H9 (cell line): ENCODE measurements at regions not wholly inside any gene's neighbourhood (a gene's known extent, or its start where the extent isn't known, plus 50 kb on each side); places are given as distances from the start of the nearest gene placed in this dataset.

Experiments
- DNase-seq: peaks from one replicate; pipeline ENCODE4 v3.0.0-alpha.2; 2017
- H2AFZ ChIP-seq: one replicate; pipeline ENCODE4 v1.6.1; 2013; ENCODE audit warnings: mild to moderate bottlenecking, low read length, control low read depth, moderate library complexity
- H2AK5ac ChIP-seq: 2 replicates; pipeline ENCODE4 v1.6.1; 2013; ENCODE audit warnings: low read length, control low read depth, mixed read lengths; ENCODE audit not compliant: insufficient read length
- H2BK120ac ChIP-seq: one replicate; pipeline ENCODE4 v1.6.1; 2013; ENCODE audit warnings: low read depth, mild to moderate bottlenecking, low read length, control low read depth, inconsistent platforms; ENCODE audit not compliant: poor library complexity, severe bottlenecking
- H2BK12ac ChIP-seq: 2 replicates; pipeline ENCODE4 v1.6.1; 2013; ENCODE audit warnings: low read length, control low read depth, mixed read lengths, low read depth; ENCODE audit not compliant: insufficient read length
- H2BK15ac ChIP-seq: 2 replicates; pipeline ENCODE4 v1.6.1; 2013; ENCODE audit warnings: low read depth, low read length, control low read depth
- H2BK20ac ChIP-seq: one replicate; pipeline ENCODE4 v1.6.1; 2013; ENCODE audit warnings: low read depth, mild to moderate bottlenecking, low read length, control low read depth, inconsistent platforms; ENCODE audit not compliant: poor library complexity, severe bottlenecking
- H2BK5ac ChIP-seq: 2 replicates; pipeline ENCODE4 v1.6.1; 2013; ENCODE audit warnings: low read length, control low read depth, mixed read lengths; ENCODE audit not compliant: insufficient read length
- H3K14ac ChIP-seq: 2 replicates; pipeline ENCODE4 v1.6.1; 2013; ENCODE audit warnings: low read length, control low read depth; ENCODE audit not compliant: insufficient read depth
- H3K18ac ChIP-seq: 2 replicates; pipeline ENCODE4 v1.6.1; 2013; ENCODE audit warnings: low read depth, mild to moderate bottlenecking, mixed read lengths, low read length, control low read depth; ENCODE audit not compliant: insufficient read length
- H3K23ac ChIP-seq: 2 replicates; pipeline ENCODE4 v1.6.1; 2013; ENCODE audit warnings: low read length, control low read depth, mixed read lengths, low read depth; ENCODE audit not compliant: insufficient read length
- H3K23me2 ChIP-seq: 2 replicates; pipeline ENCODE4 v1.6.1; 2013; ENCODE audit warnings: low read depth, mild to moderate bottlenecking, mixed read lengths, low read length, control low read depth; ENCODE audit not compliant: insufficient read length, poor library complexity, severe bottlenecking
- H3K27ac ChIP-seq: 2 replicates; pipeline ENCODE4 v1.5.1; 2013; ENCODE audit warnings: low read length, control low read depth, mixed read lengths, low read depth; ENCODE audit not compliant: insufficient read length
- H3K27me3 ChIP-seq: 2 replicates; pipeline ENCODE4 v1.6.1; 2013; ENCODE audit warnings: low read length, control low read depth, inconsistent platforms; ENCODE audit not compliant: insufficient read depth
- H3K4ac ChIP-seq: 2 replicates; pipeline ENCODE4 v1.6.1; 2013; ENCODE audit warnings: low read depth, mild to moderate bottlenecking, control low read depth, inconsistent platforms, low read length, moderate library complexity
- H3K4me1 ChIP-seq: 2 replicates; pipeline ENCODE4 v1.6.1; 2013; ENCODE audit warnings: low read length, control low read depth, inconsistent platforms; ENCODE audit not compliant: insufficient read depth
- H3K4me2 ChIP-seq: 2 replicates; pipeline ENCODE4 v1.6.1; 2013; ENCODE audit warnings: low read length, control low read depth, mixed read lengths; ENCODE audit not compliant: insufficient read length, insufficient read depth
- H3K56ac ChIP-seq: 2 replicates; pipeline ENCODE4 v1.6.1; 2013; ENCODE audit warnings: low read depth, mild to moderate bottlenecking, mixed read lengths, low read length, control low read depth; ENCODE audit not compliant: insufficient read length
- H3K79me1 ChIP-seq: 2 replicates; pipeline ENCODE4 v1.6.1; 2013; ENCODE audit warnings: low read depth, mild to moderate bottlenecking, moderate library complexity, low read length, control low read depth, inconsistent platforms; ENCODE audit not compliant: insufficient read depth, poor library complexity, severe bottlenecking
- H3K79me2 ChIP-seq: 2 replicates; pipeline ENCODE4 v1.6.1; 2013; ENCODE audit warnings: low read length, control low read depth, inconsistent platforms; ENCODE audit not compliant: insufficient read depth
- H3K9ac ChIP-seq: 2 replicates; pipeline ENCODE4 v1.6.1; 2013; ENCODE audit warnings: low read length, control low read depth, mixed read lengths; ENCODE audit not compliant: insufficient read length; ENCODE audit errors: extremely low read depth
- H3K9me3 ChIP-seq: one replicate; pipeline ENCODE4 v1.6.1; 2013; ENCODE audit warnings: low read depth, low read length, inconsistent platforms; ENCODE audit not compliant: control insufficient read depth
- H3T11ph ChIP-seq: one replicate; pipeline ENCODE4 v1.6.1; 2013; ENCODE audit warnings: mild to moderate bottlenecking, low read length, control low read depth, inconsistent platforms
- H4K20me1 ChIP-seq: one replicate; pipeline ENCODE4 v1.6.1; 2013; ENCODE audit not compliant: control insufficient read depth, insufficient read length, insufficient read depth
- H4K5ac ChIP-seq: 2 replicates; pipeline ENCODE4 v1.6.1; 2013; ENCODE audit warnings: low read depth, mild to moderate bottlenecking, mixed read lengths, low read length, control low read depth; ENCODE audit not compliant: insufficient read length
- H4K8ac ChIP-seq: replicated peaks from 2 replicates; pipeline ENCODE4 v1.6.1; 2013; ENCODE audit warnings: low read length, control low read depth, mixed read lengths, low read depth; ENCODE audit not compliant: insufficient read length
- H4K91ac ChIP-seq: 2 replicates; pipeline ENCODE4 v1.6.1; 2013; ENCODE audit warnings: low read depth, mild to moderate bottlenecking, moderate library complexity, mixed read lengths, low read length, control low read depth; ENCODE audit not compliant: insufficient read length
- H3K27ac Mint-ChIP-seq, 3 experiments: 2 replicates in 2 of 3; 3 replicates in 1 of 3; pipeline ENCODE4 v1.8.0; 2020 to 2021; ENCODE audit warnings: mixed read lengths in 3 of 3, mild to moderate bottlenecking in 1 of 3, moderate library complexity in 1 of 3
- H3K27me3 Mint-ChIP-seq: 2 replicates; pipeline ENCODE4 v1.8.0; 2021; ENCODE audit warnings: low read depth, mild to moderate bottlenecking, moderate library complexity, mixed read lengths
- H3K36me3 Mint-ChIP-seq, 3 experiments: 2 replicates in 2 of 3; 3 replicates in 1 of 3; pipeline ENCODE4 v1.8.0; 2020 to 2021; ENCODE audit warnings: low read depth in 3 of 3, mixed read lengths in 3 of 3; ENCODE audit not compliant: insufficient read depth in 1 of 3
- H3K4me1 Mint-ChIP-seq, 2 experiments: 2 replicates each; pipeline ENCODE4 v1.8.0; 2020; ENCODE audit warnings: mixed read lengths in 2 of 2
- H3K4me3 Mint-ChIP-seq, 2 experiments: 2 replicates in 1 of 2; 3 replicates in 1 of 2; pipeline ENCODE4 v1.8.0; 2020 to 2021; ENCODE audit warnings: mild to moderate bottlenecking in 2 of 2, mixed read lengths in 2 of 2, moderate library complexity in 1 of 2
- H3K9me3 Mint-ChIP-seq, 2 experiments: 2 replicates in 1 of 2; 3 replicates in 1 of 2; pipeline ENCODE4 v1.8.0; 2020; ENCODE audit warnings: mild to moderate bottlenecking in 2 of 2, mixed read lengths in 2 of 2, moderate library complexity in 1 of 2
- WGBS: extraction: QIAGEN DNeasy Blood & Tissue Kit; methylation state at CpG from one replicate; pipeline ENCODE4 v1.1.7; 2013; ENCODE audit warnings: missing lambda C conversion rate, low lambda C conversion rate, mixed read lengths; ENCODE audit not compliant: insufficient read length; ENCODE audit errors: extremely low coverage; 5-methylcytosine and 5-hydroxymethylcytosine counted together
- TF ChIP-seq, protein P1 (sequence below): fragments of 200-600 bp; sonication (generic); conservative IDR thresholded peaks from 3 replicates; pipeline ENCODE4 v1.8.0; 2021; ENCODE audit warnings: antibody characterized with exemption, mild to moderate bottlenecking

DNA sequence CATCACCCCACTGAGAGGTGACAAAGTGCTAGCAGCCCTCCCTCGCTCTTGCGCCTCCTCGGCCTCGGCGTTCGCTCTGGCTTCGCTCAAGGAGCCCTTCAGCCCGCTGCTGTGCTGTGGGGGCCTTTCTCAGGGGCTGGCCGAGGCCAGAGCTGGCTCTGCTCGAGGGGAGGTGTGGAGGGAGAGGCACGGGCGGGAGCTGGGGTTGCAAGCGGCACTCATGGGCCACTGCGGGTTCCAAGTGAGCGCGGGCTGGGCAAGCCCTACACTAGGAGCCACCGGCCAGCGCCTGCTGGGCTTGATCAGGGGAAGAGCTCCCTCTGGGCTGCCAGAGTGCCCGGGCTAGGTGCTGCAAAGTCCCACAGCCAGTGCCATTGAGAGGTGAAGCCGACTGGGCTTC lies 964.8 kb upstream of the GJE1 start:
- Histone ChIP-seq H3K56ac (no peak overlapping the region), H4K20me1 (no peaks in the 10 kb centered on the region), H2BK20ac (no peak overlapping the region), H3K18ac (no peak overlapping the region), H3K27ac (no peak overlapping the region), H3K79me2 (no peaks in the 10 kb centered on the region), H3T11ph (no peak overlapping the region), H2BK15ac (no peak overlapping the region), H2BK120ac (no peak overlapping the region), H2BK12ac (no peak overlapping the region), H3K27me3 (no peaks in the 10 kb centered on the region), H3K4me2 (no peak overlapping the region), H3K23ac (no peak overlapping the region), H3K23me2 (no peaks in the 10 kb centered on the region), H2BK5ac (no peak overlapping the region), H4K8ac (no peak overlapping the region), H3K4me1 (no peaks in the 10 kb centered on the region; the same call in 1 of the 2 replicates), H3K4ac (no peak overlapping the region), H4K5ac (no peak overlapping the region), H2AK5ac (no peak overlapping the region), H3K9ac (no peak overlapping the region), H3K14ac (no peak overlapping the region), H2AFZ (no peak overlapping the region), H4K91ac (no peak overlapping the region), H3K79me1 (no peaks in the 10 kb centered on the region), H3K9me3 (no peaks in the 10 kb centered on the region)
- Mint-ChIP-seq H3K27me3 (no peaks in the 10 kb centered on the region), H3K4me1 (peaks cover 33 to 42% of the 10 kb centered on the region in 2 experiments), H3K27ac (no peak overlapping the region; a peak in 1 of 7 replicates), H3K9me3 (peaks cover 12 to 15% of the 10 kb centered on the region in 2 experiments), H3K4me3 (no peak overlapping the region), H3K36me3 (peaks cover 9 to 41% (median 20%) of the 10 kb centered on the region in 3 experiments)
- no peak for DNase-seq
- no CpG with 5 or more reads among the region's 20 CpGs for WGBS
- TF ChIP-seq, protein P1, sequence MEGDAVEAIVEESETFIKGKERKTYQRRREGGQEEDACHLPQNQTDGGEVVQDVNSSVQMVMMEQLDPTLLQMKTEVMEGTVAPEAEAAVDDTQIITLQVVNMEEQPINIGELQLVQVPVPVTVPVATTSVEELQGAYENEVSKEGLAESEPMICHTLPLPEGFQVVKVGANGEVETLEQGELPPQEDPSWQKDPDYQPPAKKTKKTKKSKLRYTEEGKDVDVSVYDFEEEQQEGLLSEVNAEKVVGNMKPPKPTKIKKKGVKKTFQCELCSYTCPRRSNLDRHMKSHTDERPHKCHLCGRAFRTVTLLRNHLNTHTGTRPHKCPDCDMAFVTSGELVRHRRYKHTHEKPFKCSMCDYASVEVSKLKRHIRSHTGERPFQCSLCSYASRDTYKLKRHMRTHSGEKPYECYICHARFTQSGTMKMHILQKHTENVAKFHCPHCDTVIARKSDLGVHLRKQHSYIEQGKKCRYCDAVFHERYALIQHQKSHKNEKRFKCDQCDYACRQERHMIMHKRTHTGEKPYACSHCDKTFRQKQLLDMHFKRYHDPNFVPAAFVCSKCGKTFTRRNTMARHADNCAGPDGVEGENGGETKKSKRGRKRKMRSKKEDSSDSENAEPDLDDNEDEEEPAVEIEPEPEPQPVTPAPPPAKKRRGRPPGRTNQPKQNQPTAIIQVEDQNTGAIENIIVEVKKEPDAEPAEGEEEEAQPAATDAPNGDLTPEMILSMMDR: no peak
